Left lung (tissue), 4 donors: ENCODE measurements at regions not wholly inside any gene's neighbourhood (a gene's known extent, or its start where the extent isn't known, plus 50 kb on each side); places are given as distances from the start of the nearest gene placed in this dataset.
A peak's percentile ranks its signal among the peaks of the same experiment; 100 is the strongest.

Source experiments
- ATAC-seq: fragments of 200-7000 bp; cut with Tn5 transposase; one replicate; pipeline ENCODE4 v1.9.1; 2020; ENCODE audit warnings: moderate library complexity
- DNase-seq, 4 donors: peaks; one replicate each; pipeline ENCODE4 v3.0.0-alpha.2; 2013 to 2020
- H3K27ac ChIP-seq, 2 donors: fragments of 200-600 bp; sonication (generic) in 1 of 2; one replicate each; pipeline versions ENCODE4 v1.5.0 to v1.8.0; 2020 to 2021
- H3K27me3 ChIP-seq, 2 donors: fragments of 200-600 bp; sonication (generic) in 1 of 2; one replicate each; pipeline versions ENCODE4 v1.5.0 to v1.8.0; 2020 to 2021
- H3K36me3 ChIP-seq, 2 donors: fragments of 200-600 bp; sonication (generic) in 1 of 2; one replicate each; pipeline versions ENCODE4 v1.5.0 to v1.8.0; 2020 to 2021
- H3K4me1 ChIP-seq, 2 donors: fragments of 200-600 bp; one replicate each; pipeline ENCODE4 v1.8.0; 2021
- H3K4me3 ChIP-seq, 2 donors: fragments of 200-600 bp; sonication (generic) in 1 of 2; one replicate each; pipeline versions ENCODE4 v1.5.0 to v1.8.0; 2020 to 2021; ENCODE audit warnings: mild to moderate bottlenecking in 1 of 2
- H3K9me3 ChIP-seq, 2 donors: fragments of 200-600 bp; sonication (generic) in 1 of 2; one replicate each; pipeline versions ENCODE4 v1.5.0 to v1.8.0; 2020 to 2021
- intact Hi-C, 2 donors: fragments of 100-400 bp; cut with DNase I; formaldehyde crosslinking; loops; one replicate each; pipeline versions ENCODE4 v1.11.2 to v1.14.2; 2022
- TF ChIP-seq, protein P1 (sequence below), 2 donors: fragments of 200-600 bp; sonication (generic) in 1 of 2; IDR thresholded peaks; one replicate each; pipeline versions ENCODE4 v1.5.0 to v1.8.0; 2021; ENCODE audit warnings: antibody characterized with exemption in 2 of 2
- donor health status: DM: no; HTN: yes; CAD: no.
- donor health status: DM: no; HTN: no; CAD: no.

- intact Hi-C loops: no loop called here
- H3K27me3 ChIP-seq: peaks cover 2 to 53% of the 10 kb centered on the region in 2 donors
- peaks cover 0 to 5% of the 10 kb centered on the region in 2 donors for H3K9me3 ChIP-seq
- H3K4me1 ChIP-seq: no peaks in the 10 kb centered on the region
- H3K36me3 ChIP-seq: no peaks in the 10 kb centered on the region
- no peak overlapping the region for H3K27ac ChIP-seq
- no peak for ATAC-seq
- TF ChIP-seq, protein P1, sequence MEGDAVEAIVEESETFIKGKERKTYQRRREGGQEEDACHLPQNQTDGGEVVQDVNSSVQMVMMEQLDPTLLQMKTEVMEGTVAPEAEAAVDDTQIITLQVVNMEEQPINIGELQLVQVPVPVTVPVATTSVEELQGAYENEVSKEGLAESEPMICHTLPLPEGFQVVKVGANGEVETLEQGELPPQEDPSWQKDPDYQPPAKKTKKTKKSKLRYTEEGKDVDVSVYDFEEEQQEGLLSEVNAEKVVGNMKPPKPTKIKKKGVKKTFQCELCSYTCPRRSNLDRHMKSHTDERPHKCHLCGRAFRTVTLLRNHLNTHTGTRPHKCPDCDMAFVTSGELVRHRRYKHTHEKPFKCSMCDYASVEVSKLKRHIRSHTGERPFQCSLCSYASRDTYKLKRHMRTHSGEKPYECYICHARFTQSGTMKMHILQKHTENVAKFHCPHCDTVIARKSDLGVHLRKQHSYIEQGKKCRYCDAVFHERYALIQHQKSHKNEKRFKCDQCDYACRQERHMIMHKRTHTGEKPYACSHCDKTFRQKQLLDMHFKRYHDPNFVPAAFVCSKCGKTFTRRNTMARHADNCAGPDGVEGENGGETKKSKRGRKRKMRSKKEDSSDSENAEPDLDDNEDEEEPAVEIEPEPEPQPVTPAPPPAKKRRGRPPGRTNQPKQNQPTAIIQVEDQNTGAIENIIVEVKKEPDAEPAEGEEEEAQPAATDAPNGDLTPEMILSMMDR (IDR thresholded peaks at IDR 0.05): no peak
- H3K4me3 ChIP-seq: no peak overlapping the region
- DNase-seq: no peak
Measured at GRCh38 chr20:56868746-56869145, 239.6 kb downstream of the TFAP2C start.

GRCh38 chr20:56870271-56870670, 241.2 kb downstream of the TFAP2C start:
- DNase-seq: no peak
- intact Hi-C loops: no loop called here
- no peaks in the 10 kb centered on the region for H3K36me3 ChIP-seq
- H3K9me3 ChIP-seq: peaks cover 0 to 5% of the 10 kb centered on the region in 2 donors
- no peak overlapping the region for H3K4me3 ChIP-seq
- peaks cover 0 to 49% of the 10 kb centered on the region in 2 donors for H3K27me3 ChIP-seq
- no peaks in the 10 kb centered on the region for H3K4me1 ChIP-seq
- no peak for ATAC-seq
- TF ChIP-seq, protein P1 (IDR thresholded peaks at IDR 0.05): no peak
- H3K27ac ChIP-seq: no peak overlapping the region

DNA sequence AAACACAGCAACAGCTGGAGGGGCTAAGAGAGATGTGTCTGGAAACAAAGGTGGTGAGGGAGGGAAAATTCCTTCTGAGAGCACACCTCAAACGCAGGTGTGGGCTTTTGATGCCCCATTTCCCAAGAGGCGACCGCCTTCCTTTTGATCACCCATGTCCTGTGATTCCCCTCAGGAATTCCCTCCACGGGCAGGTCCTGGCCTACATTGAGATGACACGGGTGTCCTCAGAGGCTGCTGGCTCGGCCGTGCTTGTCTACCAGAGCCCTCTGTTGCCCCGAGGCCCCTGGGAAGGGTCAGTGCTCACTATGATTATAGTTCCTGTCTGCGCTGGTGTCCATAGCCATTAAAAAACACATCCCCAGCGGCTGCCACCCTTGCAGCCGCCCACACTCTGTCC, 242.6 kb downstream of the TFAP2C start:
- TF ChIP-seq, protein P1 (IDR thresholded peaks at IDR 0.05): no peak
- no peak overlapping the region for H3K27ac ChIP-seq
- intact Hi-C loops: no loop called here

GRCh38 chr20:56872620-56873458, 243.7 kb downstream of the TFAP2C start:
- Histone ChIP-seq H3K27ac (no peak overlapping the region), H3K27me3 (peaks cover 0 to 28% of the 10 kb centered on the region in 2 donors), H3K9me3 (peaks cover 0 to 3% of the 10 kb centered on the region in 2 donors), H3K36me3 (no peaks in the 10 kb centered on the region), H3K4me1 (no peaks in the 10 kb centered on the region), H3K4me3 (no peak overlapping the region)
- TF ChIP-seq, protein P1 (IDR thresholded peaks at IDR 0.05): no peak
- DNase-seq (no peak), ATAC-seq (no peak)
- intact Hi-C loops: no loop called here

More for the DNA sequence above, 242.6 kb downstream of the TFAP2C start:
- peaks cover 0 to 5% of the 10 kb centered on the region in 2 donors for H3K9me3 ChIP-seq
- H3K4me3 ChIP-seq: no peak overlapping the region
- peaks cover 0 to 39% of the 10 kb centered on the region in 2 donors for H3K27me3 ChIP-seq
- ATAC-seq (no peak), DNase-seq (no peak)
- H3K4me1 ChIP-seq: no peaks in the 10 kb centered on the region
- H3K36me3 ChIP-seq: no peaks in the 10 kb centered on the region

DNA sequence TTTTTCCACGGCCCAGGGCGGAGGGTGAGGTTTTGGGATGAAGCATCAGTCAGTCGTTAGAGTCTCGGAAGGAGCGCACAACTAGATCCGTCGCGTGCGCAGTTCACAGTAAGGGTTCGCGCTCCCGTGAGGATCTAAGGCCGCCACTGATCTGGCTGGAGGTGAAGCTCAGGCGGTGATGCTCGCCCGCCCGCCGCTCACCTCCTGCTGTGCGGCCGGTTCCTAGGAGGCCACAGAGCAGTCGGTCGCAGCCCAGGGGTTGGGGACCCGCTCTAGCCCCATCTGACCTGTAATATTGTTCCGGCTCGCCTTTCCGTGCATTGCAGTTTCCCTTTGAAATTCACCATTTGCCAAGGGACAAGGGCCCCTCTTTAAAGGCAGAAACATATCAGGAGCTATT, 244.7 kb downstream of the TFAP2C start:
- H3K9me3 ChIP-seq: no peaks in the 10 kb centered on the region
- DNase-seq: peak in 1 of 4 donors; percentile 52
- peaks cover 0 to 28% of the 10 kb centered on the region in 2 donors for H3K27me3 ChIP-seq
- H3K36me3 ChIP-seq: no peaks in the 10 kb centered on the region
- H3K4me1 ChIP-seq: no peaks in the 10 kb centered on the region
- H3K27ac ChIP-seq: no peak overlapping the region
- TF ChIP-seq, protein P1 (IDR thresholded peaks at IDR 0.05): no peak
- intact Hi-C loops: no loop called here
- ATAC-seq: no peak
- no peak overlapping the region for H3K4me3 ChIP-seq
